ENCODE measurements at regions not wholly inside any gene's neighbourhood (a gene's known extent, or its start where the extent isn't known, plus 50 kb on each side); places are given as distances from the start of the nearest gene placed in this dataset.

- TF ChIP-seq ZNF462 (CRISPR knock-in tag; IDR thresholded peaks at IDR 0.05) (no peak), NANOG (IDR thresholded peaks at IDR 0.05; ENCODE audit: borderline replicate concordance) (no peak), STAT1 (IDR thresholded peaks at IDR 0.05; ENCODE audit: unreplicated experiment) (no peak)
These were observed 605.6 kb upstream of the BOD1L1 start (continued) for GRCh38 chr4:14233126-14233525.

GRCh38 chr4:14234307-14234706 is 606.8 kb upstream of the BOD1L1 start:
- Histone ChIP-seq H3K79me2 (replicated peaks; ENCODE audit: insufficient read depth) (no peaks in the 10 kb centered on the region), H3F3A (replicated peaks; ENCODE audit: low read depth) (no peaks in the 10 kb centered on the region), H3K4me2 (no peak overlapping the region), H3K27ac (ENCODE audit: low read depth) (no peak overlapping the region), H3K27me3 (ENCODE audit: insufficient read depth) (peaks cover 5% of the 10 kb centered on the region; the same call in 1 of the 2 replicates), H3K4me3 (no peak overlapping the region), H4K20me1 (replicated peaks; ENCODE audit: insufficient read depth) (no peaks in the 10 kb centered on the region), H3K4me1 (ENCODE audit: insufficient read depth) (no peaks in the 10 kb centered on the region), H3K36me3 (ENCODE audit: insufficient read depth) (no peaks in the 10 kb centered on the region), H3K9me2 (ENCODE audit: insufficient read depth) (0 out of 2 replicates have a peak, but pooled peaks cover 8% of the 10 kb centered on the region), H2AFZ (no peak overlapping the region)
- Mint-ChIP-seq H3K27ac (no peak overlapping the region), H3K4me1 (no peaks in the 10 kb centered on the region), H3K9me3 (no peaks in the 10 kb centered on the region; the same call in 2 of the 3 replicates), H3K36me3 (ENCODE audit: low read depth) (no peaks in the 10 kb centered on the region), H3K27me3 (ENCODE audit: insufficient read depth, low read depth, poor library complexity) (no peaks in the 10 kb centered on the region), H3K4me3 (no peak overlapping the region)
- ATAC-seq (no peak), DNase-seq (ENCODE audit: low spot score) (no peak)
- TF ChIP-seq ZNF331 (CRISPR knock-in tag; IDR thresholded peaks at IDR 0.05; ENCODE audit: low read depth) = no peak
- TF ChIP-seq ZNF462 (CRISPR knock-in tag; IDR thresholded peaks at IDR 0.05) = no peak
- TF ChIP-seq STAT1 (IDR thresholded peaks at IDR 0.05; ENCODE audit: unreplicated experiment) = no peak
- no peak for TF ChIP-seq NANOG (IDR thresholded peaks at IDR 0.05; ENCODE audit: borderline replicate concordance)

All from GM23338 (cell line).